HUES48 (cell line): ENCODE measurements at regions not wholly inside any gene's neighbourhood (a gene's known extent, or its start where the extent isn't known, plus 50 kb on each side); places are given as distances from the start of the nearest gene placed in this dataset.
"Not testable (repeated sequence)": the region's sequence is repeated elsewhere in the genome, so short reads cannot be mapped to it uniquely, and the experiment has no call there.

Experiments
- H3K27ac ChIP-seq: one replicate; pipeline ENCODE4 v1.7.0; 2013; ENCODE audit warnings: low read depth, low read length, inconsistent platforms
- H3K27me3 ChIP-seq: 2 replicates; pipeline ENCODE4 v1.6.1; 2013; ENCODE audit warnings: mild to moderate bottlenecking, low read length; ENCODE audit not compliant: control insufficient read depth, insufficient read depth
- H3K36me3 ChIP-seq: 2 replicates; pipeline ENCODE4 v1.6.1; 2013; ENCODE audit warnings: low read length; ENCODE audit not compliant: control insufficient read depth, insufficient read depth
- H3K4me1 ChIP-seq: 2 replicates; pipeline ENCODE4 v1.6.1; 2013; ENCODE audit warnings: mild to moderate bottlenecking, low read length; ENCODE audit not compliant: control insufficient read depth, insufficient read depth
- H3K4me3 ChIP-seq: 2 replicates; pipeline ENCODE4 v1.5.1; 2013; ENCODE audit warnings: mild to moderate bottlenecking, low read depth, low read length
- H3K9ac ChIP-seq: 2 replicates; pipeline ENCODE4 v1.6.1; 2013; ENCODE audit warnings: mild to moderate bottlenecking, low read depth, low read length, moderate library complexity
- H3K9me3 ChIP-seq: 2 replicates; pipeline ENCODE4 v1.6.1; 2013; ENCODE audit warnings: low read length; ENCODE audit not compliant: control insufficient read depth, insufficient read depth

DNA sequence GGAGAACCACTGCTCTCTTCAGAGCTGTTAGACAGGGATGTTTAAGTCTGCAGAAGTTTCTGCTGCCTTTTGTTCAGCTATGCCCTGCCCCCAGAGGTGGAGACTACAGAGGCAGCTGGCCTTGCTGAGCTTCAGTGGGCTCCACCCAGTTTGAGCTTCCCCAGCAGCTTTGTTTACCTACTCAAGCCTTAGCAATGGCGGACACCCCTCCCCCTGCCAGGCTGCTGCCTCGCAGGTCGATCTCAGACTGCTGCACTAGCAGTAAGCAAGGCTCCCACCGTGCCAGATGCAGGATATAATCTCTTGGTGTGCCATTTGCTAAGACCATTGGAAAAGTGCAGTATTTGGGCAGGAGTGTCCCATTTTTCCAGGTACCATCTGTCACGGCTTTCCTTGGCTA, 465.1 kb downstream of the ZNF674 start:
- not testable (repeated sequence) for H3K36me3 ChIP-seq, H3K27ac ChIP-seq, H3K4me1 ChIP-seq, H3K4me3 ChIP-seq, H3K9ac ChIP-seq, H3K27me3 ChIP-seq
- H3K9me3 ChIP-seq, result peaks cover 10% of the 10 kb centered on the region

DNA sequence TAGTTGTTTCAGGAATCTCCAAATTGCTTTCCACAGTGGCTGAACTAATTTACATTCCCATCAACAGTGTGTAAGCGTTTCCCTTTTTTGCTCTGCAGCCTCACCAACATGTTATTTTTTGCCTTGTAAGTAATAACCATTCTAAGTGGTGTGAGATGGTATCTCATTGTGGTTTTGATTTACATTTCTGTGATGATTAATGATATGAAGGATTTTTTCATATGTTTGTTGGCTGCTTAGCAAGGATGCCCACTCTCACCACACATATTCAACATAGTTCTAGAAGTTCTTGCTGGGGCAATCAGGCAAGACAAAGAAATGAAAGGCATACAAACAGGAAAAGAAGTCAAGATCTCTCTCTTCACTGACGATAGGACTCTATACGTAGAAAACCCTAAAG, 472.4 kb downstream of the ZNF674 start:
- H3K27me3 ChIP-seq, result no peaks in the 10 kb centered on the region
- peaks cover 7% of the 10 kb centered on the region; the same call in 1 of the 2 replicates for H3K9me3 ChIP-seq
- no peaks in the 10 kb centered on the region for H3K36me3 ChIP-seq
- no peak overlapping the region for H3K4me3 ChIP-seq
- H3K27ac ChIP-seq, result no peak overlapping the region
- H3K4me1 ChIP-seq, result no peaks in the 10 kb centered on the region
- no peak overlapping the region for H3K9ac ChIP-seq

DNA sequence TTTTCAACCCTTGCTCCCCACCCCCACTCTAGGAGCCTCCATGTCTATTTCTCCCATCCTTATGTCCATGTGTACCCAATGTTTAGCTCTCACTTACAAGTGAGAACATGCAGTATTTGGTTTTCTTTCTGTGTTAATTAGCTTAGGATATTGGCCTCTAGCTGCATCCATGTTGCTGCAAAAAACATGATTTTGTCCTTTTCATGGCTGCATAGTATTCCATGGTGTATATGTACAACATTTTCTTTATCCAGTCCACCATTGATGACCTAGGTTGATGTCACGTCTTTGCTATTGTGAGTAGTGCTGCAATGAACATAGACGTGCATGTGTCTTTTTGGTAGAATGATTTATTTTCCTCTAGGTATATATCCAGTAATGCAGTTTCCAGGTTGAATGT, 472.8 kb downstream of the ZNF674 start:
- H3K36me3 ChIP-seq, result no peaks in the 10 kb centered on the region
- H3K9me3 ChIP-seq, result peaks cover 7% of the 10 kb centered on the region; the same call in 1 of the 2 replicates
- no peak overlapping the region for H3K4me3 ChIP-seq
- no peaks in the 10 kb centered on the region for H3K27me3 ChIP-seq
- no peak overlapping the region for H3K27ac ChIP-seq
- H3K9ac ChIP-seq, result no peak overlapping the region
- no peaks in the 10 kb centered on the region for H3K4me1 ChIP-seq

DNA sequence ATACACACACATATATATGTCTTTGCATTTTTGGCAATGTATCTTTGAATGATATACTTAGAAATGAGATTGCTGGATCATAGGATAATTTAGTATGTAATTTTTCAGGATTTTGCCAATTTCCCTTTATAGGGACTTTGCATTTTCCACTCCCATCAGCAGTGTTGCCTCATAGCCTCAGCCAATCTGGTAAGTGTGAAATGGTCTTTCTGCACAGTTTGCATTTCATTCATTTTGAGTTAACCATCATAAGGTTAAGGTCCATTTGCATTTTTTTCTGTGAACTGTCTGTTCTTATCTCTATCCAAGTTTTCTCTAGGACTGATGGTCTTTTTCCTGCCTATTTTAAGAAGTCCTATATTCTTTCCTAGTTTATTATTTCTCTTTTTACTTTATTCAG, 474.8 kb downstream of the ZNF674 start:
- H3K36me3 ChIP-seq, result no peaks in the 10 kb centered on the region
- H3K27ac ChIP-seq, result no peak overlapping the region
- H3K4me3 ChIP-seq, result no peak overlapping the region

DNA sequence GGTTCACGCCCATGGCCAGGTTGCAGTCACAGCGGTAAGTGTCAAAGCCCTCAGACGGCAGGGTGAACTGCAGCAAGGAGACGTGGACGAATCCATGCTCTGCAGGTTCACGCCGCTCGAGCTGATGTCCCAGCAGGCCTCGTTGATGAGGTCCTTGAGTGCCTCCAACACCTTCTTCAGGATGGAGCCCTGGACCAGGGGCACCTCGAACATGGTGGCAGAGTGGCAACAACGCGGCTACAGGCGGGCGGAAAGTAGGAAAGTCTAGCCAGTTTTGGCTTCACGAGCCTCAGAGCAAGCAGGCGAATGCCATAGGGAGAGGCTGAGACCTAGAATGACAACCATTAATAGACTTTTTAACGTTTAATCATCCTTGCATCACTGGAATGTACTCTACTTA, 485.9 kb downstream of the ZNF674 start:
- no peaks in the 10 kb centered on the region for H3K4me1 ChIP-seq
- peaks cover 12% of the 10 kb centered on the region for H3K9me3 ChIP-seq
- no peak overlapping the region for H3K4me3 ChIP-seq
- no peaks in the 10 kb centered on the region for H3K27me3 ChIP-seq
- no peak overlapping the region for H3K9ac ChIP-seq
- no peak overlapping the region for H3K27ac ChIP-seq
- no peaks in the 10 kb centered on the region for H3K36me3 ChIP-seq

More for the DNA sequence above, 474.8 kb downstream of the ZNF674 start:
- Histone ChIP-seq H3K9me3 (peaks cover 9% of the 10 kb centered on the region; the same call in 1 of the 2 replicates), H3K27me3 (no peaks in the 10 kb centered on the region), H3K4me1 (no peaks in the 10 kb centered on the region), H3K9ac (no peak overlapping the region)

DNA sequence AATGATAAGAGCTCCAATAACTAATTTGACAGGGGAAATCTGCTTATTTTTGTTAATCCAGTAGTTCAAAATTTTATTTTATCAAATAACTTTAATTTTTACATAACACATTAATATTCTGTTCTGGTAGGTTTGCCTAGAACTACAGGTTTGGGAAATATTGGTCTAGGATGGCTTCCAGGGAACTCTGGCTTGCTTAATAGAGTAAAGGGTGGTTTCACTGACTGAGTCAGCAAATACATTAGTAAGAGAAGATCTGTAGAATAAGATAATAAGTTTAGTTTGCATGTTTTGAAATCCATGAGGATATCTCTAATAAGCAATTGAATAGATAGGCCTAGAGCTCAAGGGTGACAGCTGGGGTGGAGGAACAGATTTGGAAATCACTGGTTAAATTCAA, 500.7 kb downstream of the ZNF674 start:
- Histone ChIP-seq H3K27ac (no peak overlapping the region), H3K4me3 (no peak overlapping the region), H3K36me3 (no peaks in the 10 kb centered on the region), H3K9me3 (0 out of 2 replicates have a peak, but pooled peaks cover 5% of the 10 kb centered on the region), H3K27me3 (no peaks in the 10 kb centered on the region), H3K9ac (no peak overlapping the region), H3K4me1 (no peaks in the 10 kb centered on the region)

DNA sequence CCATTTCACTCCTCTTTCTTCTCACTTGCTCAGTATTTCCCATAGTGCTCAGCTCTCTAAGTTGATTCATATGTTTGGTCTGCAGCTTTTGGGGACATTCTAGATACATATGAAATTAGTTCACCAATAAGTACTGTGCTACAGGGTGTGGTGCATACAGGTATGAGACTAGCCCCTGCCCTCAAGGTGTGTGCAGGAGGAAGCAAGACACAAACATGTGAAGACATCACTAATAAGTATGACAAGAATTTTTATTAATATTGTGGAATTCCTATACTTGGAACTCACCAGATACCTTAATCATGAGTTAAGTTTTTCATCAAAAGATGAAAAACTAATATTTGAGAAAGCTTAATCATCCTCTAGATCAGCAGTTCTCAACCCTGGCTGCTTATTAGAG, 505.2 kb downstream of the ZNF674 start:
- Histone ChIP-seq H3K27ac (no peak overlapping the region), H3K27me3 (no peaks in the 10 kb centered on the region), H3K4me3 (no peak overlapping the region), H3K9me3 (0 out of 2 replicates have a peak, but pooled peaks cover 5% of the 10 kb centered on the region), H3K36me3 (no peaks in the 10 kb centered on the region), H3K4me1 (no peaks in the 10 kb centered on the region), H3K9ac (no peak overlapping the region)

DNA sequence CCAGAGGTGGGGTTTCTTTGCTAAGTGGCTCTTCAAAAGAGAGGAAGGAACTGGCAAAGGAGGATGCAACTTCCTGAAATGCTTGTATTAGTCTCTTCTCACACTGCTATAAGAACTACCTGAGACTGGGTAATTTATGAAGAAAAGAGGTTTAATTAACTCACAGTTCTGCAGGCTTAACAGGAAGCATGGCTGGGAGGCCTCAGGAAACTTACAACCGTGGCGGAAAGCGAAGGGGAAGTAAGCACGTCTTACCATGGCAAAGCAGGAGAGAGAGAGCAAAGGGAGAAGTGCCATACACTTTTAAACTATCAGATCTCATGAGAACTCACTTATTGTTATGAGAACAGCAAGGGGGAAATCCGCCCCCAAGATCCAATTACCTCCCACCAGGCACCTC, 505.7 kb downstream of the ZNF674 start:
- Histone ChIP-seq H3K9ac (no peak overlapping the region), H3K9me3 (0 out of 2 replicates have a peak, but pooled peaks cover 5% of the 10 kb centered on the region), H3K4me1 (no peaks in the 10 kb centered on the region), H3K36me3 (no peaks in the 10 kb centered on the region), H3K27me3 (no peaks in the 10 kb centered on the region), H3K27ac (no peak overlapping the region), H3K4me3 (no peak overlapping the region)

DNA sequence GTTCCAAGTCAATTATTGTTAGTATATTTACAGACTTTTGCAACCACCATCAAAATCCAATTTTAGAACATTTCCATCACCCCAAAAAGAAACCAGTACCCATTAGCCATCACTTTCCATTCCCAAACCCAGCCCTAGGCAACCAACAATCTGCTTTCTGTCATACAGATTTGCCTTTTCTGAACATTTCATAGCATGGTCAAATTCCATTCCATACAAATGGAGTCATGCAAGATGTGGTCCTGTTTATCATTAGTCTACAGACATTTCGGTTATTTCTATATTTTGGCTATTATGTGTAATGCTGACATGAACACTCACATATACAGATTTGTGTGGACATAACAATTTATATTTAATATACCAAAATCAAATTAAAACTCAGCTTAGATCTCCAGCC, 508.7 kb downstream of the ZNF674 start:
- Histone ChIP-seq H3K27ac (no peak overlapping the region), H3K4me1 (no peaks in the 10 kb centered on the region), H3K27me3 (no peaks in the 10 kb centered on the region), H3K9me3 (0 out of 2 replicates have a peak, but pooled peaks cover 5% of the 10 kb centered on the region), H3K36me3 (no peaks in the 10 kb centered on the region), H3K4me3 (no peak overlapping the region), H3K9ac (no peak overlapping the region)

DNA sequence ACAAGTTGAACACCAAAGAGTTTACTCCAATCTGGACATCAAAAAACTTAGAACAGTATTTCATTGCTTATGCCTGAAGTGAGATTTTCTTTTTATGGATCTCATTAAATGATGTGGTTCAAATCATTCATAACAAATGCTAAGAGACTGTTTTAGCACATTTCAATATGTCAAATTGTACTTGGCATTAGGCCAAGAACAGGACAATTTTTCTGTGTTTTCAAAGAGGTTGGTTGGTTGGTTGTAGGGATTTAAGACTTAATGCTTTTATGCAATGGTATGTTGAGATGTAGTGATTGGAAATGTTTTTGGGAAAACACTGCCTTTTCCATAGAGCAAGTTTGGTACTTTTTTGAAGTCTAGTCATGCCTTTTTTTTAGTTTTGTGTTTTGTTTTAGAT, 510.4 kb downstream of the ZNF674 start:
- H3K9ac ChIP-seq, result no peak overlapping the region

DNA sequence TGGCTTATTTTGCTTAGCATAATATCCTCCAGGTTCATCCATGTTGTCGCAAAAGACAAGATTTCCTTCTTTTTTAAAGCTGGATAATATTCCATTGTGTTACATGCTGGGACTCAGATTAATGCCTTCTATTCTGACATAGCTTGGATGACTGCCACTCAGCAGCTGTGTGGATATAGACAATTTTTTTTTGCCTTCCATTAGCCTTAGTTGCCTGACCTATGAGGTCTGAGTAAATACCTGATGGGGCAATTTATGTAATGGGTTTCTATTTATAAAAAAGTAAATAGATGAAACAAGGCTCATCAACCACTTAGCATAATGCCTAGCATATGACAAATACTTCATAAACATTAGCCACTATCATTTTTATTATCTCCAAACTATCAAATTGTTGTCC, 515.4 kb downstream of the ZNF674 start:
- H3K27me3 ChIP-seq, result no peaks in the 10 kb centered on the region
- no peaks in the 10 kb centered on the region for H3K4me1 ChIP-seq
- no peak overlapping the region for H3K4me3 ChIP-seq
- no peaks in the 10 kb centered on the region for H3K9me3 ChIP-seq
- no peak overlapping the region for H3K9ac ChIP-seq
- H3K36me3 ChIP-seq, result no peaks in the 10 kb centered on the region
- no peak overlapping the region for H3K27ac ChIP-seq

More for the DNA sequence above, 510.4 kb downstream of the ZNF674 start:
- Histone ChIP-seq H3K9me3 (no peaks in the 10 kb centered on the region), H3K36me3 (no peaks in the 10 kb centered on the region), H3K27ac (no peak overlapping the region), H3K4me1 (no peaks in the 10 kb centered on the region), H3K4me3 (no peak overlapping the region), H3K27me3 (no peaks in the 10 kb centered on the region)

DNA sequence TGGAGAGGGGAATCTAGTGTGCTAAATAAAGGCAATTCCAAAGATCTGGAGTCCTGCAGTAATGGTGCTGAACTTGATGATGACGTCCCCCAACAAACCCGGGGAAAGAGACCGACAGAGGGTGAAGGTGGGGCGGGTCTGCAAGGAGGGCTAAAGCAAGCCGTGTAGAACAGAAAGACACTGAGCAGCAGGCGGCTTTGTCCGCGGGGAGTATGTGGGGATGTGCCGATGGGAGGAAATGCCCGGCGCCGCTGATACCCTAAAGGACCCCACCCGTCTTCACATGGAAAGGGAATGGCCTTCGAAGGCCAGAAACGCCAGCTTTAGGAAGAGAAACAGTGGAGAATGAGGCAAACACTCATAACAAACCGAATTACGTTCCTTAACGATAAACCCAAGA, 528.9 kb downstream of the ZNF674 start:
- Histone ChIP-seq H3K27ac (no peak overlapping the region), H3K9me3 (no peaks in the 10 kb centered on the region), H3K36me3 (no peaks in the 10 kb centered on the region), H3K9ac (no peak overlapping the region), H3K27me3 (no peaks in the 10 kb centered on the region), H3K4me3 (no peak overlapping the region), H3K4me1 (no peaks in the 10 kb centered on the region)
